ENCODE measurements at regions not wholly inside any gene's neighbourhood (a gene's known extent, or its start where the extent isn't known, plus 50 kb on each side); places are given as distances from the start of the nearest gene placed in this dataset.

DNA sequence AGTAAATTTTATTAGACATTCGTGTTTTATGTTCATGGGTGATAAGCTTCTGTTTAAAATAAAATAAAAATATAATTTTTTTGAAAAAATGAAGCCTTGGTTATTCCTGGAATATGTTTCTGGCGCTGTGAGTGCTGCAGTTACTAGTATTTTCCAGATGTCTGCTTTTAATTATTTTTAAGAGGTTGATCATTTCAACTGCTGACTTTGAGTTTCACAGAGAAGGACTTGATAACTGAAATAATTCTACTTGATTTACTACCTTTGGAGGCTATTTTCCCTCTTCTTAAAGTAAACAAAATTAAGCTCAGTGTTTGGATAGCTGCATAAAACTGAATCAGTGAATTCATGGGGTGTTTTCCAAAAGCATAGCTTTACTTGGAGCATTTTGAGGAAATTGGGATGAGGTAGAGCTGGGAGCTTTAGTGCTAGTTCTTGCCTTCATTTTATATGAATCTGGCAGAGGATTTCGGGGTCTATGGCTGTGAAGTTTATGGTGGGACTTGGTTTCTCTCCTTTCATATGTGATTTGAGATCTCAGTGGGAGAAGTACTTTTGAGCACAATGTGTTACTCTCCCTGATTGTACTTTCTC lies 666.5 kb downstream of the DCDC2C start:
- DNase-seq (ENCODE audit: low read depth), result no peak

DNA sequence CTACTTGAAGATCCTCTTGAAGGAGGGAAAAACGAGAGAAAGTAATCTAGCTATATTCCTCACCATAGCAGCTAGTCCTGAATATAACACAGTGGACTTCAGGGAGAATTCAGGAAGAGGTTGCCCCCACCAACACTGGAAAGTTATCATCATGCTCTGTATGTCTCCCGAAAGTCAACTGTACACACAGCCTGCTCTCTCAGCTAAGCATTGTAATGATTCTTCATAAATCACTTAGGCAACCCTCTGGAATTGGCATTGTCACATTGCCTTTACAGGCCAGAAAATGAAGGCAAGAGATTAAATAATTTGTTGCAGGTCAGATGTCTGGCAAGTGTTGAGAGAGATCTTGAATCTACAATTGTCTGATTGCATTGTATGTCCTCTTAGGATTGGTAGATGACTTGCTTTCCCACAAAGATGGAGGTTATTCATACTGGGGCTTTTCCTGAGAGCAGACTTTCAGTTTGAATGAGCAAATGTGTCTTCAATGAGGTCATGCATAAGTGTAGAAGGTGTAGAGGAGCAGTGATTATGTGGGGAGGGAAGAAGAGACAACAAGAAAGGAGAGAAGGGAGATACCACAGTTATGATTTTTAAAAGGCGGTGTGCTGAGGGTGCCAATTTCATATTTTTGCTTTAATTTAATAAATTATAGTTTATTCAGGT lies 667.2 kb downstream of the DCDC2C start:
- DNase-seq (ENCODE audit: low read depth), result no peak

DNA sequence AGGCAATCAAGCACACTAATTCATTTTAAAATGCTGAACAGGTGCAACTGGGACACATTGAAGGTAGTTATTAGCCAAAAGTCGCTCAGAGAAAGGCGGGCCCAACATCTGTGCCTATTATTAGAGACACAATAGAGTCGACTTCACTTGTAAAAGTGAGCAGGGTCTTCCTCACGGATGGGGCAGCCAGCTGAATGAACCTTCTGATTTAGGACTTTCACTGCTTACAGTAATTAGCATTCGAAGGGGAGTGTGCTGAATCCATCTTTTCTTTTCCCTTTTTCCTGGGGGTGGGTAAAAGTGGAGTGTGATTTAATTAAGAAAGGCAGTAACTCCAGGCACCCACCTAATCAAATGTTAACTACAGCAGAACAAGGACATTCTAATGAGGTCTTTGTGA lies 677.7 kb downstream of the DCDC2C start:
- DNase-seq (ENCODE audit: low read depth), result no peak

DNA sequence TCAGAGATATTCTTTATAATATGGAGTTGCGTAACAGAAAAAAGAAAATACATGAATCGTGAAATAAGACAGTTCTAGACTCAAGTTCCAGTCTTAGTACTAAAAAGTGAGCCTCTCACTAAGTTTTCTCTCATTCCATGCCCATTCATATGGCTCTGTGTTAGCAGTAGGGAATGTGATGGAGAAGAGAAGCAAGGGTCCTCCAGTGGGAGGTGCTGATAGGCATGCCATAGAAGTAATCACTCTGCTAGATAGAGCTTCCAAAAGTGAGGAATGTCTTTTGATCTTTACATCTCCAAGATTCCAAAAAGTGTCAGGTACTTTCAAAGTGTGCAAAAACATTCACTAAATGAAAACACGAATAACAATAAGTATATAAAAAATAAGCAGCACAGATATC lies 678.4 kb downstream of the DCDC2C start:
- no peak for DNase-seq (ENCODE audit: low read depth)

DNA sequence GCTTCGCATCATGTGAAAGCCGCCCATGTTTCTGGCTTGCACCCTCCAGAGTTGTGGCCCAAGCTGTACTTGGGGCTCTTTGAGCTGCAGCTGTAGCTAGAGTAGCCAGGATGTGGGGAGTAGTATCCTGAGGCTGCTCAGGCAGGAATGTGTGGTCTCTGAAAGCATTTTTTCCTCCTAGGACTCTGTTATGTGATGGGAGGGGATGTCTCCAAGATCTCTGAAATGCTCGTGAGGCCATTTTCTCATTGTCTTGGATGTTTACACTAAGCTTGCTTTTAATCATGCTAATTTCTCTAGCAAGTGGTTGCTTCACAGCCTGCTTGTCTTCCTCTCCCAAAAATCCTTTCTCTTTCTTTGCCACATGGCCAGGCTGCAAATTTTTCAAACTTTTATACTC lies 687.6 kb downstream of the DCDC2C start:
- no peak for DNase-seq (ENCODE audit: low read depth)

DNA sequence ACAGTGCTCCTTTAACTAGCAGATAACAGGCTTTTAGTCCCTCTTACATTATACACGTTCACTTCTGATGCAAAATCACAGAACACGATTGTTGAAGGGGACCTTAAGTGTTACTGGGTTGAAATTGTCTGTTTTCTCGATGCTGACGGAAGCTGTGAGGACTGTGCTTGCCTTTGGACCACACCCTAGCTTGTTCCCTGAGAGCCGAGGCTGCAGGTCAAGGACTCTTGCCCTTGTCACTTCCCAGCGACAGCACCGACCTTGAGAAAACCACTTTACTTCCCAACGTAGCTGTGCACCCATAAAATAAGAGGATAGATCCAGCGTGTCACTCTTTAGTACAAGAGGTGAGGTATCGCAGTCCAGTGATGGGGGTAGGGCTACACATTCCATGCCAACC lies 701.0 kb downstream of the DCDC2C start:
- DNase-seq (ENCODE audit: low read depth), result no peak

DNA sequence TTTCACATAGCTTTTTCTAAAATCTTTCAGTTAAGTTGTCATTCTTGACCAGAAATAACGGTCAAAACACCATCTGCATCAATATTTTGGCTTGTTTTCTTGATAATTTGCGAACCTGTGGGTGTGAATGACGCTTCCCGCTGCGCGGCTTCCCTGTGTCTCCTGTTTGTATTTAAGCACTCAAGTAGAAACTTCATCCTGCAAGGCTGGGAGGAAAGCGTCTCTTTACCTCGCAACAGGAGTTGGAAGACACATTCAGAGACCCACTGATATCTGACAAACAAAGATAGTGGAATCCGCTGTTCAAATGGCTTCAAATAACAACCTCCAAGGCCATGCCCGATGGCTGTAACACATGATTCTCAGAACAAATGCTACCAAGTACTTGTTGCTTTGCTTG lies 704.9 kb downstream of the DCDC2C start:
- no peak for DNase-seq (ENCODE audit: low read depth)

DNA sequence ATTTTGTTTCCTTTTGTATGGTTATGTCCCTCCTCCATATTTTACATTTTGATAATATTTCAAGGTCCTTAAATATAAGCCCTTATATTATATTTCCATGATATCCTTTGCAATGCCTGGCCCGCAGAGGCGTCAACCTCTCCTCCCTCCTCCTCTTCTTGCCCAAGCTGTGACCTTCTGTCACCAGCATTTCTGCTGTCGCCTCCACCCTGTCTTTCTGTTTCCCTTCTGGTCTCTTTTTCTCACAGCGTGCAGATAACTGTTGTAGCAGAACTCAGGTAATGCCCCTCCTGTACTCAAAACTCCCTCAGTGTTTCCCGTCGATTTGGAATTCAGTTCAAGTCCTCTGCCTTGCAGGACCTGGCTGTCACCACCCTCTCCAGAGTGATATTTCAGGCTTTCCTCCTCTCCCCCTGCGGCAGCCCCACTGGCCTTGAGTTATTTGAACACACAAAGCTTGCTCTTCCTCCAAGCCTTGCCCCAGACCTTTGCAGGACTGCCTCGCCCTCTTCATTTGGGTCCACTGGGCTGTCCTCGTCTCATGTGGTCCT lies 709.3 kb downstream of the DCDC2C start:
- DNase-seq (ENCODE audit: low read depth), result no peak

DNA sequence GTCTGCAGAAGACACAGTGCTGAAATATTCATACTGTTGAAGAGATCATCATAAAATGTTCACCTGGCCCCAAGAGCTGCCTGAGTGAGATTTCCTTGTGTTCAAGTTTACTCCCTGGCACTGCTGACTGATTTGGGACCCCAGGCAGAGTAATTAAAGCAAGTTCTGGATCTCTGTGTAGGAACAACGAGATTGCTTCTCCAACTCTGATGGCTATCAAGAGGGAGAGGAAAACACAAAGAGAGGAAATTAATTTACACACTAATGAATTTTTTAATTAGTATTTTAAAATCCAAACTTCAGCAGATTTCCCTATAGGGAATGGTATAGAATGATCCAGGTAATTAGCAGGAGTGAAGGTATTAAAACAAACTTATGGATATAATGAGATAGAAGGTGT lies 711.8 kb downstream of the DCDC2C start:
- no peak for DNase-seq (ENCODE audit: low read depth)

DNA sequence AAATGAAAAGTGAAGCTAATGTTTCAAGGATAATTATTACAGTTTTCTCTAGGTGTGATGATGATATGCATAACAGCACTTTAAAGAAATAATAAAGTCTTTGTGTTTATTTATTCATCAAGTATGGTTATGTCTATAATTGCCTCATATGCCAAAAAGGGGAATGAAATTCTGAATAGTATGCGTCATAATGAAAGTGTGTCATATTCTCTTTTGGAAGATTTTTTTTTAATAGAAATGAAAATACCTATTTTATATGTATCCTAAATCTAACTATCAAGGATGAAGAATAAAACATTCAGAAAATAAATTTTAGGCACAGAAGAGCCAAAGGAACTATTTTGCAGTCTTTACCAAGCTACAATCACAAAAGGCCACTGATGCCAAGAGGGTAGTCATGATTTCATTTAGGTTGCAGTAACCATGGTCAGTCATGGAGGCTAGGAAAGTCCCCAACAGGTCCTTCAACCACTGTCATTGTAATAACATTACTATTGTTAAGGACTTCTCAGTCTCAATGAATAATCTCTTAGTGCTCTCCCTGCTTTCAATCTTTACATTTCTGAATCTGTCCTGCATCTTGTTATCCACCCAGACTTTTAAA lies 712.5 kb downstream of the DCDC2C start:
- no peak for DNase-seq (ENCODE audit: low read depth)

DNA sequence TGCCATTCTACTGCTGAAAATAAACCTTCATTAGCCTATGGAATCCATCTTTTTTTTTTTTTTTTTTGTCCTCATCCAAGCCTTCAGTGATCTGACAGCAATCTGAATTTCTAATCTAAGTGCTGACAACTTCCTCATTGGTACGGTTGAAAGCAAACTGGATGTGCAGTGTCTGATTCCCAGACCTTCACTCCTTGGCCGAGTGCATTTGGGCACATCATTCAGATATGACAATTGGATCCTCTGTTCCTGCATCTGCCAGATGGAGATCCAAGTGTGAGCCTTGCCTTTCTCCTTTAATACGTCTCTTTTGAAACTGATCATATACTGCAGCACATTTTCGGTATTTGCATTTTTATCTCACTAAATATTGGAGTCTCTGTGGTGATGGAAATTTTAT lies 713.1 kb downstream of the DCDC2C start:
- no peak for DNase-seq (ENCODE audit: low read depth)

DNA sequence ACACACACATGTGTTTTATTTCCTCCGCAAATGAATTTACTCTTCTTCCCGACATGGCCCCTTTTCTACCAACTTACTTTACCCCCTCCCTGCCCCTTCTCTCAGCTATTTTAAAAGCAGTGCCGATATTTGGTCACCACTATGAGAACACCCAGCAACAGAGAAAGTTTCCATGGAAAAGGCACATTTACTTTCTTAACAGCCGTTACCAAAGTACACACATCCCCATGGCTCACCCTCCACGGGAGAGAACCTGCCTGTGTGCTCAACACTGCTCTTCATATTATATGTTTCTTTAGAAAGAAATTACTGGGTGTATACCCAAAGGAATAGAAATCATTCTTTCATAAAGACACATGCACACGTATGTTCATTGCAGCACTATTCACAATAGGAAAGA lies 714.4 kb downstream of the DCDC2C start:
- DNase-seq (ENCODE audit: low read depth), result no peak

DNA sequence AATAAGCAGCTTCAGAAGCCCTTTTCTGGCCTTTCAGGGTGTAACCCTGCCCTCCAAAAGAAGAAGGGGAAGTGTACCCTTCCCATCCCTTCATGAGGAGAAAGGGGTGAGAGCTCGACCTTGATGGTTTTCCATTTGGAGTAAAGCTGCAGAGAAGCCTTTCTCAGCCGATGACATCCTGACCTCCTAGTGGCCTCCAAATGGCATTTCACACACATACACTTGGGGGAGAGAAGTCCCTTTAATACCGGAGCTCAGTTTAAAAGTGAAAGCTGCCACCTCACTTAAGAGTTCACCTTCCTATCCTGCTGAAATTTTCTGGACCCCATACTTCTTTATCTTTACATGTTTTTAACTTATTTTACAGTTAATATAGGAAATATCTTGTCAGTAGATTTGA lies 716.7 kb downstream of the DCDC2C start:
- no peak for DNase-seq (ENCODE audit: low read depth)

DNA sequence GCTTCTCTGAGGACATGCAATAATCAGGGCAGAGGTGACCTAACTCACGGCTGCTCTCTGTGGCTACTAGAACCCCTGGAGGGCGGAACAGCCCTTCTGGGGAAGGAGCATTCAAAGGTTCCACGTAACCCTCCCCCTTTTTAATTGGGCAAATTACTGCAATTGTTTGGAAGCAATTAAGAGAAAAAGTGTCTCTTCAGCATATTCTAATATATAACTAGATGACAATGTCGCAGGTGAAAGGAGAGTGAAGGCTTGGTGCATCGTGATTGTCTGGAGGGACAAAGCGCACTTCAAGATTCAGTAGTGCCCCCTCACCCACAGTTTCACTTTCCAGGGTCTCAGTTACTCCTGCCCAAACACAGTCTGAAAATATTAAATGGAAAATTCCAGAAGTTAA lies 720.8 kb downstream of the DCDC2C start:
- DNase-seq (ENCODE audit: low read depth), result no peak

DNA sequence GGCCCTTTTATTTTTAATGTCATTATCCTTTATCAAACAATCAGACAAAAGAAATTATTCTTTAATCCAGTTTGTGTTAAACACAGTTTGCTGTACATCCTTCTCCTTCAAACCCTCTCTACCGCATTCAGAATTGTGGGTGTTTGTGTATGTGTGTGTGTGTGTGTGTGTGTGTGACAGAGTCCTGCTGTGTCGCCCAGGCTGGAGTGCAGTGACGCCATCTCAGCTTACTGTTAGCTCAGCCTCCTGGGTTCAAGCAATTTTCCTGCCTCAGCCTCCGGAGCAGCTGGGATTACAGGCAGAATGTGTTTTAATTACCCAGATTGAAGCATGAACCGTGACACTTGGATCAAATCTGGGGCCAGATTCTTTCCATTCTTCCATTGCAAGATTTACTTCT lies 723.7 kb downstream of the DCDC2C start:
- no peak for DNase-seq (ENCODE audit: low read depth)

DNA sequence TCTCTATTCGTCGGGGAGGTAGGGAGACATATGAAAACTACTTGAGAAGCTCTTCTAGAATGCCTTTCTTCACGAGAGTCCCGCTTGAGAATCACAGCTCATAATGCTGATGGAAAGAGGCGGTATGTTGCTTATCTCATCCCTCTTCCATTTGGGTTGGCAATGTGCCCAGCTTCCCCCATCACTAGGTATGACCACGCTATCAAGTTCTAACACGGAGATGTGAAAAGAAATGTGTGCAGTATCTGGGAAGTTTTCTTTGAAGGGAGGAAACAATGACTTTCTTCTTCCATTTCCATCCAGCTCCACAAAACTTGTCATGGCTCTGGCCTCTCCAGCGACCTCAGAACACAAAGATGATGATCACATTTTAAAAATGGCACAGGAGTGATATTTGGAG lies 742.4 kb downstream of the DCDC2C start:
- DNase-seq (ENCODE audit: low read depth), result no peak

DNA sequence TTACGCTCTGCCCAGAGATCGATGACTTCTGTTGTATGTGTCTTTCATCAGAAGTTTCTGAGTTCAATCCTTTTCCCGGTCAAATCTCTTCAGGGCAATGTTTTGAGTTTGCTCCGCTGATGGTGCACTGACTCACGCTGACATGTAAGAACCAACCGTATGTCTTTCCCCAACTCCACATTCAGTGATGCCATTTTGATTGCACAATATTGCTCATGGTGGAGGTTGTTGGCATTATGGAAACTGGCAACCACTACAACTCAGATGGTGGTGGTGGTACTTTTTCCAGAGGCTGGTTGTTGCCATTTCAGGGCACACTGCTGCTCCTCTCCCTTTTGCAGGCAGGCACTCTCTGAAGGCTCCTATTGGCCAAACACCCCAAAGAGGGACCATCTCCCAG lies 751.5 kb downstream of the DCDC2C start:
- no peak for DNase-seq (ENCODE audit: low read depth)

DNA sequence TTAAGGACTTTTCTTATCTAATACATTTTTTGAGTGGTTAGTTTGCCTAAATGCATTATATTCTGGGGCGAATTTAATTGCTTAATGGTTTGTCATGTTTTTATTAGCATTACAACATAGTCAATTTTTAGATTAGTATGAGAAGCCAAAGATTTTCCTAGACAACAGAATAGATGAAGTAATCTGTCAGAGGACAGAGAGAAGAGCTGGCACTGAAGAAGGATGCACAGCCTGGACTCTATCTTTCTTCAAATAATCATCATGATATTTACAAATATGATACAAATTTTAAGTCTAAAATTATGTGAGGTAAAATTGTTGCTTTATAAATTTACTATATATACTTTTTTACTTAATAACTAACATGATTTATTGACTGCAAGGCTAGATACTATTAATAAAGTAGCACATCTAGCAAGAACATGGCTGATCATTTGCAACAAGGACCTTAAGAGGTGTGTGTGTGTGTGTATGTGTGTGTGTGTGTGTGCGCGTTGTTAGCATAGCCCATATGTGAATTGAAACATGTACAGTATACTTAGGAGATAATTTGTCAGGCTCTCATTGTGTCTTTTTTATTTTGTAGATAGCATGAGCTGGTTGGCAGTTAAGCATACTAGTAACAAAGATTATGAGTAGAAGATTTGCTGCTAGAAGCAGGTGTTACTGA lies 752.2 kb downstream of the DCDC2C start:
- DNase-seq (ENCODE audit: low read depth), result no peak

DNA sequence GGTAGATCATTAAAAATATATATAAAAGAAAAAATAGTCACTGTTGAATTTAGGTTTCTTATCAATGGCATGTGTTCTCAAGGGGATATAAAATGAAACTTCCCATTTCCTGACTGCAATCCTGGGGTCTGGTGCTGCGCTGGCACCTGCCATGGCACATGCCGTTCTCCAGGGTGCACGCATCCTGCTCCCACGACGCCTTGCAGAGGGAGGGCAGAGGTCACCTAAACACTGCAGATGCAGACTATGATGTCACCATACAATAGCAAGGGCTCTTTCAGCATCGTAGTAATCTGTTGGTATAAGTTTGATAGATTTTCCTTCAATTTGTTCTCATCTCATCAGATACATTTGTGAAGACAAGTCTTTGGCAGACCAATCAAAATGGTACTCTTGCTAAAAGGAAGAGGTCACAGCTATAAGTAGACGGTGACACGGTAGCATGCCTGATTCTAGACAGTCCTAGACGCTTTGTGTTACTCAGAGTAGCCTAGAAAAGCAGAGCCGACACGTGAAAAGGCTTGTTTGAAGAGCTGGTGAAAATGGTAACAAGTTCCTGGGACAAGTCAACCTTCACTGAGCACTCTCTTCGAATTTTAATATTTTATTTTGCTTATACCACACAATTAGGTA lies 761.4 kb downstream of the DCDC2C start:
- no peak for DNase-seq (ENCODE audit: low read depth)

DNA sequence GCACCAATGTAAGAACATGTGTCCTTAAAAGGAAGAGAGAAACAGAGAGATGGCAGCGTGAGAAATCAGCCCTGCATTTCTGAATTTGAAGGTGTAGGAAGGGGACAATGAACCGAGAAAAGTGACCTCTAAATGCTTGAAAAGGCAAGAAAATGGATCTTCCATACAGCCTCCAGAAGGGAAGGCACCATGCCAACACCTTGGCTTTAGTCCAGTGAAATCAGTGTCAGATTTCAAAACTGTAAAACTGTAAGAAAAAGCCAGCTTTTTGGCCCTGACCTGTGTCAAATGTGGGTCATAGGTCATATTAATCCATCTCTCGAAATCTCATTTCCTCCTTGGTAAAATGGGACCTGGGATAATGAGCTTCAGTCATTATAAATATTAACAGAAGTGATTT lies 762.3 kb downstream of the DCDC2C start:
- DNase-seq (ENCODE audit: low read depth), result no peak

DNA sequence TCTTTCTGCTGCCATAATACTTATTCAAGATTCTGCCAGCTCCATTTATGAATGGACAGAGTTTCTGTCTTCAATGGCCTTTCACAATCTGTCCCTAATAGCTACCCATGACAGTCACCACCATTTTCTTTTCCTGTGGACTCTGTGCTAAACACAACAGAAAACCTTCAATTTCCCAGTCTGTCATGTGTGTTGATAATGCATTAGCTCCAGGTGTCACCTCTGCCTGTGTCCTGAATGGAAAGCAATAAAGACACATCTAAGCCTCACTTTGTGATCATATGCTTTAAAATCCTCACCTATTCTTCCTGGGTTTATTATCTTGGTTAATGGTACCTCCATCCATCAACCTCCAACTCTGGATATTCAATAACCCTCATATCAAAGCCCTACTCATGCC lies 772.2 kb downstream of the DCDC2C start:
- DNase-seq (ENCODE audit: low read depth), result no peak

DNA sequence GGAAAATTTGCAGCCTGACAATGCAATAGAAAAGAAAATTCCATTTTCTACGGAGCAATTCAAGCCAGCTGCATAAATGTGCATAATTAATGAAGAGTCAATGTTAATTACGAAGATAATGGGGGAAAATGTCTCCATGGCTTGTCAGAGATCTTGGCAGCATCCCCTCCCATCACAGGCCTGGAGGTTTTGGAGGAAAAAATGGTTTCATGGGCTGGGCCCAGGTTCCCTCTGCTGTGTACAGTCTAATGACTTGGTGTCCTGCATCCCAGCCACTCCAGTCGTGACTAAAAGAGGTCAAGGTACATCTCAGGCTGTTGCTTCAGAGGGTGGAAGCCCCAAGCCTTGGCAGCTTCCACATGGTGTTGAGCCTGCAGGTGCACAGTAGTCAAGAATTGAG lies 779.7 kb downstream of the DCDC2C start:
- no peak for DNase-seq (ENCODE audit: low read depth)
